KMS-11 (cell line): ENCODE measurements at regions not wholly inside any gene's neighbourhood (a gene's known extent, or its start where the extent isn't known, plus 50 kb on each side); places are given as distances from the start of the nearest gene placed in this dataset.
"Not testable (repeated sequence)": the region's sequence is repeated elsewhere in the genome, so short reads cannot be mapped to it uniquely, and the experiment has no call there.

Experiments
- H2AFZ ChIP-seq: fragments of 200-600 bp; sonication (generic); 2 replicates; pipeline ENCODE4 v1.6.1; 2016; ENCODE audit warnings: antibody characterized with exemption, mixed run types, low read depth
- H3K27ac ChIP-seq: fragments of 200-600 bp; sonication (generic); 2 replicates; pipeline ENCODE4 v1.6.1; 2016; ENCODE audit warnings: mild to moderate bottlenecking, mixed run types
- H3K27me3 ChIP-seq: fragments of 200-600 bp; sonication (generic); 2 replicates; pipeline ENCODE4 v1.6.1; 2017; ENCODE audit warnings: mild to moderate bottlenecking, low read depth, mixed run types, moderate library complexity; ENCODE audit not compliant: insufficient read depth
- H3K36me3 ChIP-seq: fragments of 200-600 bp; sonication (generic); 2 replicates; pipeline ENCODE4 v1.6.1; 2017; ENCODE audit warnings: mild to moderate bottlenecking, mixed run types; ENCODE audit not compliant: insufficient read depth
- H3K4me1 ChIP-seq: fragments of 200-600 bp; sonication (generic); 2 replicates; pipeline ENCODE4 v1.6.1; 2016; ENCODE audit warnings: mild to moderate bottlenecking, low read depth, mixed run types; ENCODE audit not compliant: poor library complexity, severe bottlenecking
- H3K4me2 ChIP-seq: fragments of 200-600 bp; sonication (generic); 2 replicates; pipeline ENCODE4 v1.7.0; 2016; ENCODE audit warnings: mild to moderate bottlenecking, mixed run types
- H3K4me3 ChIP-seq: fragments of 200-600 bp; sonication (generic); IDR thresholded peaks from 2 replicates; pipeline ENCODE4 v1.6.1; 2017; ENCODE audit warnings: low read depth, low read length, mixed read lengths; ENCODE audit not compliant: insufficient read depth
- H3K79me2 ChIP-seq: fragments of 200-600 bp; sonication (generic); 2 replicates; pipeline ENCODE4 v1.6.1; 2016; ENCODE audit warnings: low read depth, mixed run types; ENCODE audit not compliant: insufficient read depth
- H3K9ac ChIP-seq: fragments of 200-600 bp; sonication (generic); 2 replicates; pipeline ENCODE4 v1.6.1; 2016; ENCODE audit warnings: mild to moderate bottlenecking, mixed run types
- H4K20me1 ChIP-seq: fragments of 200-600 bp; sonication (generic); 2 replicates; pipeline ENCODE4 v1.6.1; 2016; ENCODE audit warnings: mild to moderate bottlenecking, mixed run types; ENCODE audit not compliant: insufficient read depth
- TF ChIP-seq, protein P1 (sequence below): fragments of 200-600 bp; sonication (generic); conservative IDR thresholded peaks from 2 replicates; pipeline ENCODE4 v1.6.1; 2017; ENCODE audit warnings: low read depth, mild to moderate bottlenecking, antibody characterized with exemption, low read length, moderate library complexity, mixed read lengths

DNA sequence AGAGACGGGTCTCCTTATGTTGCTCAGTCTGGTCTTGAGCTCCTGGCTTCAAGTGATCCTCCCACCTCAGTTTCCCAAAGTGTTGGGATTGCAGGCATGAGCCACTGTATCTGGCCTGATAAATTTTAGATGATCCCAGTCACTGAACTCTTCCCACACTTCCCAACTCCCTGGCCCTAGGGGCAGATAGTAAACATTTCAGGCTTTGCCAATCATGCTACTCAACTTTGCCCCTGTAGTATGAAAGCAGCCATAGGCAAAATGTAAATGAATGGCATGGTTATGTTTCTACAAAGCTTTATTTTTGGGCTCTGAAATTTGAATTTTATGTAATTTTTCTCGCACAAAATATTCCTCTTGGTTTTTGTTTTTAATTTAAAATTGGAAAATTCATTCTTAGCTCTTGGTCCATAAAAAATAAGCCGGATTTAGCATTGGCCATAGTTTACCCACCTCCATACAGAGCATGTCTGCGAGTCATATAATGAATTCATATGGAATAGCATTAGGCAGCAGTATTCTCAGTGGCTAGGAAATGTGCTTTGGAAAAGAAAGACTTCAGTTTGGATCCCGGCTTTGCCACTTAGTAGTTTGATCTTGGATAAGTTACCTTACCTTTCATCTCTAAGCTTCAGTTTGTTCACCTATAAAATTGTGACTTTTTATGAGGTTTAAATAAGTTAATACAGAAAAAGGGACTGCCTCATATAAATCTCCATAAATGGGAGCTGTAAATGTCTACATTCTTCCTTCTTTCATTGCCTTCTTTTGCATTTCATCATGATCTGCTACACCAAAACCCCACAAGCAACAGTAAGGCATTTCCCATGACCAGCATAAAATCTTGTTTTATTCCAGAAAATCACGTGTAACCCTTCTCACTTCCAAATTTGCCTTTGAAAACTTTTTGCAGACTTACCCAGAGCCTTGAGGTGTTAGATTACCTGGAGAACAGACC lies 360.3 kb upstream of the TPM1 start:
- no peaks in the 10 kb centered on the region for H3K79me2 ChIP-seq
- H2AFZ ChIP-seq, result no peak overlapping the region
- H3K4me1 ChIP-seq, result no peaks in the 10 kb centered on the region
- H3K4me3 ChIP-seq, result no peak overlapping the region
- no peaks in the 10 kb centered on the region for H3K27me3 ChIP-seq
- TF ChIP-seq, protein P1, sequence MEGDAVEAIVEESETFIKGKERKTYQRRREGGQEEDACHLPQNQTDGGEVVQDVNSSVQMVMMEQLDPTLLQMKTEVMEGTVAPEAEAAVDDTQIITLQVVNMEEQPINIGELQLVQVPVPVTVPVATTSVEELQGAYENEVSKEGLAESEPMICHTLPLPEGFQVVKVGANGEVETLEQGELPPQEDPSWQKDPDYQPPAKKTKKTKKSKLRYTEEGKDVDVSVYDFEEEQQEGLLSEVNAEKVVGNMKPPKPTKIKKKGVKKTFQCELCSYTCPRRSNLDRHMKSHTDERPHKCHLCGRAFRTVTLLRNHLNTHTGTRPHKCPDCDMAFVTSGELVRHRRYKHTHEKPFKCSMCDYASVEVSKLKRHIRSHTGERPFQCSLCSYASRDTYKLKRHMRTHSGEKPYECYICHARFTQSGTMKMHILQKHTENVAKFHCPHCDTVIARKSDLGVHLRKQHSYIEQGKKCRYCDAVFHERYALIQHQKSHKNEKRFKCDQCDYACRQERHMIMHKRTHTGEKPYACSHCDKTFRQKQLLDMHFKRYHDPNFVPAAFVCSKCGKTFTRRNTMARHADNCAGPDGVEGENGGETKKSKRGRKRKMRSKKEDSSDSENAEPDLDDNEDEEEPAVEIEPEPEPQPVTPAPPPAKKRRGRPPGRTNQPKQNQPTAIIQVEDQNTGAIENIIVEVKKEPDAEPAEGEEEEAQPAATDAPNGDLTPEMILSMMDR, result no peak
- no peaks in the 10 kb centered on the region for H3K36me3 ChIP-seq
- no peaks in the 10 kb centered on the region for H4K20me1 ChIP-seq
- H3K27ac ChIP-seq, result no peak overlapping the region
- no peak overlapping the region for H3K4me2 ChIP-seq
- no peak overlapping the region for H3K9ac ChIP-seq

DNA sequence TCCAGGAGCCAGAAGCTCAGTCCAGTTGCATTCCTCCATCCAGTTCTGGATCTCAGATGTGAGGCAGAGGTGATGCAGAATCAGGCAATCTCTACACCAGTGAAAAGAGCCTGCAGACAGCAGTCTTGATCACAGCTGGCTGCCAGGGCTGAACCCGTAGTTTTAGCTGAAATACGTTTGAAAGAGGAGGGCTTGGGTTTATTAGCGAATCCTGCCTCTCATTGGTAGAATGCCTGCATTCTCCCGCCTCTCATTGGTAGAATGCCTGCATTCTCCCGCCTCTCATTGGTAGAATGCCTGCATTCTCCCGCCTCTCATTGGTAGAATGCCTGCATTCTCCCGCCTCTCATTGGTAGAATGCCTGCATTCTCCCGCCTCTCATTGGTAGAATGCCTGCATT lies 359.4 kb upstream of the TPM1 start:
- H3K4me1 ChIP-seq, H3K9ac ChIP-seq, H3K79me2 ChIP-seq, H3K36me3 ChIP-seq, H3K27me3 ChIP-seq, H2AFZ ChIP-seq, H4K20me1 ChIP-seq, H3K4me2 ChIP-seq, H3K27ac ChIP-seq, H3K4me3 ChIP-seq: not testable (repeated sequence)

DNA sequence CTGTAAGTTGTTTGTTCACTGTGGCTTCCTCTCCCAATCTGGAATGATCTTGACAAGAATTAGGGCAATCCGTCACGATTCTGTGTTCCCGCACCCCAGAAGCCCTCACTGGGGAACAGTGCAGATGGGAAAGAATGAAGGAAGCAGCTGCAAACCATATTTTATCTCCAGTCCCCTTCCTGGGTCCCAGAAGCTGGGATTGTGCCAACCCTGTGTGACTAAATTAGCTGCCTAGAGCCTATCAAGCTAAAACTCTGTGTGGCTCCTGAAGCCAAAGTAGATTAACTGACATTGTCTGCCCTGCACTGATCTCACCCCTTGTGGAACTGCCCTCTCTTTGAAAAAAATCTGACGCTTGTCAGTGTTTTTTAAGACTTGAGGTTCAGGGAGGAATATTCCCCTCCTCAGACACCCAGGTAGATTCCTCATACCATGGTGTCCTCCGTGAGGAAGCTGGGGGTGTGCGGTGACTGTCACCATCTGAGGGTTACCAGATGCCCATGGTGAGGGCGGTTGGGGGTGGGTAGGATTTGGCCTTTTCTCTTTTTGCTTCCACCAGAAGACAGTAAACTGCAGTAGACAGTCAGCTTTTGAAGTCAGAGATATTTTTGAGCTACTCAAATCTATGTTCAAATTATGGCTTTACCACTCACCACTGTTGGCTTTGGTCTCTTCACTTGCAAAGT lies 358.3 kb upstream of the TPM1 start:
- TF ChIP-seq, protein P1, result no peak
- Histone ChIP-seq H3K36me3 (no peaks in the 10 kb centered on the region), H3K9ac (no peak overlapping the region), H2AFZ (no peak overlapping the region), H4K20me1 (no peaks in the 10 kb centered on the region), H3K27ac (no peak overlapping the region), H3K79me2 (no peaks in the 10 kb centered on the region), H3K27me3 (no peaks in the 10 kb centered on the region), H3K4me1 (no peaks in the 10 kb centered on the region), H3K4me3 (no peak overlapping the region), H3K4me2 (no peak overlapping the region)

DNA sequence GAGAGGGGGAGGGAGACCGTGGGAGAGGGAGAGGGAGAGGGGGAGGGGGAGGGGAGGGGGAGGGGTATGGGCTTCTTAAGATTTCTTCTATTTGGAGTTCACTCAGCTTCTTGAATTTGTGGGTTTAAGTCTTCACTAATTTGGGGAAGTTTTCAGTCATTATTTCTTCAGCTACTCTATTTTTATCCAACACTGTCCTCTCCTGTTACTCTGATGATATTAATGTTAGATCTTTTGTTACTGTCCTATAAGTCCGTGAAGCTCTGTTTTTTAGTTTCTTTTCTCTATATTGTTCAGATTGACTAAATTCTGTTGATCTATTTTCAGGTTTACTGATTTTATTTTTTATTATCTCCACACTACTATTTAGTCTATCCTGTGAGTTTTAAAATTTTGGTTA lies 351.5 kb upstream of the TPM1 start:
- Histone ChIP-seq H3K27me3 (no peaks in the 10 kb centered on the region), H3K79me2 (no peaks in the 10 kb centered on the region), H3K36me3 (no peaks in the 10 kb centered on the region), H4K20me1 (no peaks in the 10 kb centered on the region), H3K9ac (no peak overlapping the region), H2AFZ (no peak overlapping the region), H3K4me3 (no peak overlapping the region), H3K27ac (no peak overlapping the region), H3K4me2 (no peak overlapping the region), H3K4me1 (no peaks in the 10 kb centered on the region)
- TF ChIP-seq, protein P1, result no peak
